Lower leg skin (tissue), 3 donors: ENCODE measurements at regions not wholly inside any gene's neighbourhood (a gene's known extent, or its start where the extent isn't known, plus 50 kb on each side); places are given as distances from the start of the nearest gene placed in this dataset.

ENCODE experiments used
- CTCF ChIP-seq, 3 donors: fragments of 450-650 bp; IDR thresholded peaks; one replicate each; pipeline ENCODE4 v1.5.1; 2016; ENCODE audit warnings: antibody characterized with exemption in 3 of 3, mild to moderate bottlenecking in 3 of 3, moderate library complexity in 2 of 3
- POLR2A ChIP-seq, 2 donors: fragments of 450-650 bp; IDR thresholded peaks; one replicate each; pipeline ENCODE4 v1.6.1; 2016 to 2017; ENCODE audit warnings: antibody characterized with exemption in 2 of 2, mild to moderate bottlenecking in 1 of 2, moderate library complexity in 1 of 2

- no peak for TF ChIP-seq CTCF (IDR thresholded peaks at IDR 0.05)
- no peak for TF ChIP-seq POLR2A (IDR thresholded peaks at IDR 0.05)
These were observed 852.0 kb downstream of the BCL11A start for GRCh38 chr2:59701271-59701994.
